ENCODE measurements at regions not wholly inside any gene's neighbourhood (a gene's known extent, or its start where the extent isn't known, plus 50 kb on each side); places are given as distances from the start of the nearest gene placed in this dataset.

DNA sequence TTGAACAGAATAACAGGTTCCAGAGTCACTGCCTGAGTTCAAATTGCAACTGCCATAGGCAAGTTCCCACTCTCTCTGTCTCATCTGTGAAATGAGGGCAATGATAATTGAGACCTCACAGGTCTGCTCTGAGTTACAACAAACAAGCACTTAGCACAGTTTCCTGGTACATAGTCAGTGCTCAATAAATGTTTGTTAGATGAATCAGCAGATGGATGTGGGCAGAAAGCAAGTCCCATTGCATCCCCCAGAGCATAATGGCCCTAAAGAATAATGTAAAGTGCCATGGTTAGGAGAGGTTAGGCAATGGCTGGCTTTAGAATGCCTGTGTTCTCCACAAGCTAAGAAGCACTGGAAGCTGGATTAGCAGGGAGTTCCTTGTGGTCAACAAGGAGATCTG is 136.5 kb upstream of the LARP1 start:
- no peak overlapping the region for H2AK5ac ChIP-seq (ENCODE audit: low read depth, low read length)
- no peak overlapping the region for H4K8ac ChIP-seq (ENCODE audit: extremely low read depth, insufficient read depth, low read length)
- DNase-seq (ENCODE audit: low read depth in 1 of 2, low spot score in 2 of 2) = no peak
- H3K9ac ChIP-seq (replicated peaks in 1 of 4; ENCODE audit: extremely low read depth in 1 of 4, low read depth in 3 of 4, low read length in 3 of 4) = no peak overlapping the region
- no peaks in the 10 kb centered on the region for H3K79me1 ChIP-seq (ENCODE audit: low read depth, low read length)
- H2BK5ac ChIP-seq (ENCODE audit: low read depth, low read length) = no peak overlapping the region
- H3K9me3 ChIP-seq (ENCODE audit: insufficient read depth in 2 of 2, low read depth in 1 of 2, low read length in 1 of 2) = no peaks in the 10 kb centered on the region
- no peaks in the 10 kb centered on the region for H4K20me1 ChIP-seq (replicated peaks in 1 of 2; ENCODE audit: control insufficient read depth in 1 of 2, insufficient read depth in 2 of 2, low read length in 2 of 2)
- no peak overlapping the region for H3K14ac ChIP-seq (ENCODE audit: insufficient read length)
- no peak overlapping the region for H3K4ac ChIP-seq (replicated peaks; ENCODE audit: insufficient read length, low read depth, low read length)
- H4K5ac ChIP-seq (ENCODE audit: insufficient read length, low read depth, low read length) = no peak overlapping the region
- POLR2A ChIA-PET (ENCODE audit: partially characterized antibody) = interaction anchor here (1.6 kb wide), 1 partner anchor 11 kb away, joined by 5 read pairs; no protein-coding TSS in a partner anchor
- H3K56ac ChIP-seq (replicated peaks; ENCODE audit: insufficient read length, low read depth, low read length) = no peak overlapping the region
- H2BK120ac ChIP-seq (replicated peaks; ENCODE audit: low read depth, low read length) = no peak overlapping the region
- no peaks in the 10 kb centered on the region for H3K36me3 ChIP-seq (ENCODE audit: control insufficient read depth in 2 of 4, insufficient read depth in 4 of 4, low read length in 3 of 4)
- H2BK20ac ChIP-seq (ENCODE audit: low read length) = no peak overlapping the region
- H4K91ac ChIP-seq (replicated peaks; ENCODE audit: insufficient read length, low read length) = no peak overlapping the region
- no peaks in the 10 kb centered on the region for H3K4me1 ChIP-seq (replicated peaks in 1 of 4; ENCODE audit: control insufficient read depth in 3 of 4, insufficient read depth in 4 of 4, low read length in 3 of 4)
- H2BK12ac ChIP-seq (ENCODE audit: low read depth, low read length) = no peak overlapping the region
- no peaks in the 10 kb centered on the region for H3K23me2 ChIP-seq (ENCODE audit: low read depth, low read length)
- no peaks in the 10 kb centered on the region for H3K27me3 ChIP-seq (replicated peaks in 1 of 4; ENCODE audit: control insufficient read depth in 3 of 4, extremely low read depth in 1 of 4, insufficient read depth in 3 of 4, low read length in 3 of 4)
- H3K23ac ChIP-seq (ENCODE audit: insufficient read length) = no peak overlapping the region
- FAIRE-seq = no peak
- H3K79me2 ChIP-seq (ENCODE audit: control insufficient read depth in 1 of 2, insufficient read depth in 2 of 2, low read length in 2 of 2) = no peaks in the 10 kb centered on the region
- CTCF ChIA-PET (ENCODE audit: partially characterized antibody) = interaction anchor here (0.7 to 1.2 kb wide), 8 partner anchors 8 to 150 kb away, joined by 3 to 4 read pairs (median 4); no protein-coding TSS in a partner anchor
- H2AFZ ChIP-seq (ENCODE audit: low read length) = no peak overlapping the region
- TF ChIP-seq TBP (IDR thresholded peaks at IDR 0.05; ENCODE audit: low read depth, low read length) (no peak), SP1 (IDR thresholded peaks at IDR 0.05; ENCODE audit: low read depth, low read length) (no peak), HDAC6 (IDR thresholded peaks at IDR 0.05; ENCODE audit: low read depth, low read length) (no peak), CBX5 (IDR thresholded peaks at IDR 0.05; ENCODE audit: low read depth, low read length) (no peak), YY1 (IDR thresholded peaks at IDR 0.05; ENCODE audit: low read depth, low read length) (no peak), TCF12 (IDR thresholded peaks at IDR 0.05; ENCODE audit: low read depth, low read length) (no peak), RFX5 (IDR thresholded peaks at IDR 0.05; ENCODE audit: borderline replicate concordance, low read depth, low read length) (no peak)
- no peak overlapping the region for H3K27ac ChIP-seq (ENCODE audit: low read depth, low read length)
- H3K4me2 ChIP-seq (ENCODE audit: insufficient read depth in 1 of 2, low read depth in 2 of 2, low read length in 2 of 2) = no peak overlapping the region
- no peak overlapping the region; the same call in 1 of the 2 replicates for H2BK15ac ChIP-seq (ENCODE audit: low read length)
- H3K4me3 ChIP-seq (ENCODE audit: extremely low read depth in 1 of 4, insufficient read depth in 2 of 4, low read depth in 3 of 4, low read length in 4 of 4) = no peak overlapping the region
- H3K18ac ChIP-seq (ENCODE audit: extremely low read depth, low read length) = no peak overlapping the region
